NCI-H2171 (cell line): ENCODE measurements at regions not wholly inside any gene's neighbourhood (a gene's known extent, or its start where the extent isn't known, plus 50 kb on each side); places are given as distances from the start of the nearest gene placed in this dataset.
"Not testable (repeated sequence)": the region's sequence is repeated elsewhere in the genome, so short reads cannot be mapped to it uniquely, and the experiment has no call there.

Experiments used
- DNase-seq: peaks from one replicate; lab custom pipeline; 2025; lab: John Stamatoyannopoulos, UW

GRCh38 chr12:24363177-24363754, 413.8 kb upstream of the SOX5 start:
- DNase-seq: no peak

DNA sequence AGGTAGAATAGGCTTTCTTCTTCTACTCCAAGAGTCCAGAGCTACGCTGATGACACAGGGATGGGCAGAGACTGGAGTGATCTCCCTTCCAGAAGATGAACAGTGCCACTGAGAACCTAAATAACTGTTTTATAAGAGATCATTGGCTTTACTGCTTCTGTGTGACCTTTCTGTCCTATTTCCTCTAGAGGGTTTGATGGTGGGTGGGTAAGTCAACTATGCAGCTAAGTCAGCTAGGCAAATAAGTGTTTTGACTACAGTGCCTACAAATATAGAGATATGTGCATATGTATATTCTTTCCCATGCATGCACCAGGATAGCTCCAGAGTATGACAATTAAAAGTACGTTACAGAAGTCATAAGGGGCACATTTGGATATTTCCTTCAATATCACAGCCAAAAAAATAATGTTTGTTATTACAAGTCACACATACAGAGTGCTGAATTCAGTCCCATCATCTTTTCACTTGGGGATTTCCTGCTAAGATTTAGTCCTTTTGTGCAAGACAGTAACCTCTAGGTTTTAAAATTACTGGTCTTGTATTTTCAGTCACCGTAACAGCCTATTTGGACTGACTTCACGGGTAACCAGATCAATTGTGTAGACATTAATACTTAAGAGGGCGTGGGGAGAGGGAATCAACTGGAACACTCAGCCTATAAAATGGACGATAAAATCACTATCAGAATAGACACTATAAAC, 412.6 kb upstream of the SOX5 start:
- DNase-seq: no peak

DNA sequence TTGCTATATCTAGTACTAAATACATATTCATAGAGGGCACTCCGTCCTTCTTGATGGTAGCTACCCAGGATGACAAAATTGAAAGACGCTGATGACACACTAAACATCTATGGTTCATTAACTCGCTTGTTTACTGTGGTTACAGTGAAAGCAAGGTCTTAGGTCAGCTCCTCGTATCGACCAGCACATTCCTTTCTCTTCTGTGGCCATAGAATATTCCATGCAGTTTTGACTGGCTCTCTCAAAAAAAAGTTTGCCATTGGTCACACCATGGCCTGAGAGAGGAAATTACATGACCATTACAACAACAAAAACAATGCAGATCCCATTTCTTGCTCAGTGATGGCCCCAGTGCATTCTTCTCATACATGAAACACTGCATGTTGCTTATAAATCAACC, 411.4 kb upstream of the SOX5 start:
- no peak for DNase-seq

DNA sequence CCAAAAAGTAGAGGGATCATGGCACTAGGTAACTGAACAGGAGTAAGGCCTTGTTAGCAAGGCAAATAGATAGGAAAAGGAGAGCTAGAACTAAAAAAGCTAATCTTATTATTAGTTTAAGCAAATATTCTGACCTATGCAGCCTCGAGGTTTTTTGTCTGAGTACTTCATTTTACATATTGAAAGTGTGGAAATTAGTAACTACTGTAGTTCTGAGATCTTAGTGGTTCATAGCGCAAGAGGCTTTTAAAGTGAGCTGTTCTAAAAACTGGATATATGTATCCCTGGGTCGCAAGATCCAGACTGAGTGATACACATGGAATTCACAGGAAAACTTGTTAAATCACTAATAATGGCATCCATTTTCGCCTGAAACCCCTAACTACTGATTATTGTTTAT, 411.0 kb upstream of the SOX5 start:
- DNase-seq: no peak

GRCh38 chr12:24360057-24360456, 410.6 kb upstream of the SOX5 start:
- no peak for DNase-seq

- no peak for DNase-seq
Measured at GRCh38 chr12:24359418-24359817, 409.9 kb upstream of the SOX5 start.

GRCh38 chr12:24356240-24356804, 406.9 kb upstream of the SOX5 start:
- DNase-seq: no peak

DNA sequence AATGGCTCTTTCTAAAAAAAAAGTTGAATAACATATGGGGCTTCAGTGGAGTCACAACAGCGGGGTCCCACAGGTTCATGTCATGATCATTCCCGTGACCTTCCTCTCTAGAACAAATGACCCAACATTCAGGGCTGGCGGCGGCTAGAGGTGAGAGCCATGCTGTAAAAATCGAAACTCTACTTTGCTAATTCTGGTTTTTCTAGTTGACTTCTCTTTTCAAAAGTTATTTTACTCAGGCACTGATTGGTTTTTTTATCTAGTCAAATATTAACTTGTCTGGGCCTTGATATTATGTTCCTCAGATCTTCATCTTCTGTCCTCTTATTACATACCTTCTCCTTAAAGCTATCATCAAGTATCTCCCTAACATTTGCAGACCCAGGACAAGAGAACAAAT, 402.9 kb upstream of the SOX5 start:
- no peak for DNase-seq

GRCh38 chr12:24349051-24349799, 399.8 kb upstream of the SOX5 start:
- no peak for DNase-seq

GRCh38 chr12:24348180-24348579, 398.7 kb upstream of the SOX5 start:
- DNase-seq: not testable (repeated sequence)

- DNase-seq: no peak
Measured at GRCh38 chr12:24328261-24328660, 378.8 kb upstream of the SOX5 start.

GRCh38 chr12:24325331-24325730, 375.9 kb upstream of the SOX5 start:
- DNase-seq: no peak

GRCh38 chr12:24307716-24308335, 358.4 kb upstream of the SOX5 start:
- no peak for DNase-seq

DNA sequence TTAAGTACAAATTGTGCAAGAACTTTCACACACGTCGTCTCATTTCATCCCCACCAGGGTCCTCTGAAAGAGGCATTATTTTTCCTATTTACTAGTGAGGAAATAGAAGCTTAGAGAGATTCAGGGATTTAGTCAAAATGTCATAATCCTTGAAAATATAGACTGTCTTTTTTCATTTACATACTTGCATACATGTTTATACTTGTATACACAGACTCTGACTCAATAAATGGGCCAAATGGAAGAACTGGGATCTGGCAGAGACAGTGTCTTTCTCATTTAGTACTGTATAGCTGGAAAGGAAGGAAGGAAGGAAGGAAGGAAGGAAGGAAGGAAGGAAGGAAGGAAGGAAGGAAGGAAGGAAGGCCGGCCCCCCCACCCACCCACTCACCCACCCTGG, 357.7 kb upstream of the SOX5 start:
- DNase-seq: no peak

DNA sequence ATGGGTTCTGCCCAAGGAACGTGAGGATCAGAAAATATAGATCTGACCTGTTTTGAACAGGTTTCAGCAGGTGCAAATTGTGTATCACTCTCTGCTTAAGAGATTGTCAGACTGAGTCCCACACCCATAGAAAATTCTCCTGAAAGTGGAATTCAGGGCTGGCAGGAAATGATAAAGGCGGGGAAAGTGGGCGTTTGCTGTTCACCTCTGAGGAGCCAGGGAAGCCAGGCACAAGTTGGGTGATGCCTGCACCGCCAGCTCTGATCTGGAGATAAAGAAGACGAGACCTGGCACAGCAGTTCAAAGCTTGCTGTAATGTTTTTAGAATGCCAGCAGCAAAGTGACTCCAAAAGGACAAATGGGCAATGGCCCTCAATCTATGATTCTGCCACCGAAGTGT, 356.5 kb upstream of the SOX5 start:
- DNase-seq: no peak

DNA sequence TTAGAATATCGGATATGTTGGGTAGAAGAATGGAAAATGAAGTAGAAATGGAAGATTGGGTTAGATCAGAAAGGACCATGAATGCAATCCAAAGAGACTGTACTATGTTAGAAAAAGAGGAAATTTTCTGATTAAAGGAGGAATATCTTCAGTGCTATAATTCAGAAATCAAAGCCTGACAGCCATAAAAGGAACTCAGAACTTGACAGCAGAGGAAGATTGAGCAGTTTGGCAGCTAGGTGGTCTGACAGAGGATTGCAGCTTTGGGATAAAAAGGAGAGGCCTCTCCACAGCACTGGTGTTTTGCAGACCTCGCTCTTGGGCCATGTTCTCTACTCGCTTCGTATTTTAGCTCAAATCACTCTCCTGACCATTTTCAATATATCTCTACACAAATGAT, 354.8 kb upstream of the SOX5 start:
- no peak for DNase-seq

DNA sequence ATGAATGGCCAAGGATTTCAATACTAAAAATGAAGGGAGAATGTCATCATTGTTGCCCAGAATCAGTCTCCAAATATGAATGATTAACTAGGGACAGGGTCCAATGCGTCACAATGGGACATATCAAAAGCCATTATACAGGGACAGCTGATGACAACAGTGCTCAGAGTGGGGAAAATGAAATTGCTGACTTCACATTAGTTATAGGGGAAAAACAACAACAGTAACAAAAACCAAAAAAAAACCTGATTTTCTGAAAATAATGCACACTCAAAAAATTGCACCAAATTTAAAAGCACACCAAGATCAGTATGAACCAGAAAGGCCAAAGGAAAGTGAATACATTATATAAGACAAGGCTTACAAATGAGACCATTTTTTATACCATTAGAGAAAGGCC, 353.2 kb upstream of the SOX5 start:
- DNase-seq: no peak

DNA sequence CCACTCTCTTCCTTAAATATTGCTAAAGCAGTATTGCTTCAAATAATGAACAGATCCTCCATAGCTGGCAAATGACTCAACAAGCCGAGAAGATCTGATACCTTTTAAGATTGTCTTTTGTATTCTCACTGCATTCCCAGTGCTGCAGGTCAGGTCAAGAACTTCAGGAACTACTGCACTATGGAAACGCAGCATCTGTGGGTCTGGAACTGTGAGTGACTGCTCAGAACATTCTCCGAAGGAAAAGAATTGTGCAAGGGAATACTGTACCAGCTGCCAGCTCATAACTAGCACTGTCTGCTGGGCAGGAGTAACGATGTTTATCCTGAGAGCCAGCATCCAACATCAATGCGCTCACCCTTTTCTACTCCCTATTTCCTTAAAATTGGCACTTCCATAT, 348.0 kb upstream of the SOX5 start:
- DNase-seq: no peak

GRCh38 chr12:24293549-24293948, 344.1 kb upstream of the SOX5 start:
- DNase-seq: no peak

DNA sequence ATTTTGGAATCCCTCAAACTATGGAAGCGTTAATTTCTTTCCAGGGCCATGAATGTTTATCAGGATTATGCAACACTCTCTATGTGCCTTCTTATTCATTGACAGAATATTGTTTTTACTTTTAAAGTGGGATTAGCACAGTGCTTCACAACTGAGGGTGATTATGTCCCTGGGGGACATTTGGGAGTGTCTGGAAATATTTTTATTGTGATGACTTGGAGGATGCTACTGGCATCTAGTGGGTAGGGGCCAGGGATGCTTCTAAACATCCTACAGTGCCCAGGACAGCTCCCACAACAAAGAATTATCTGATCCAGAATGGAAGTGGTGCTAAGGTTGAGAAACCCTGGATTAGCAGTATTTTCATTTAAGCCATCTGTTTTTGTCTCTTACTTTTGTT, 338.5 kb upstream of the SOX5 start:
- DNase-seq: no peak

DNA sequence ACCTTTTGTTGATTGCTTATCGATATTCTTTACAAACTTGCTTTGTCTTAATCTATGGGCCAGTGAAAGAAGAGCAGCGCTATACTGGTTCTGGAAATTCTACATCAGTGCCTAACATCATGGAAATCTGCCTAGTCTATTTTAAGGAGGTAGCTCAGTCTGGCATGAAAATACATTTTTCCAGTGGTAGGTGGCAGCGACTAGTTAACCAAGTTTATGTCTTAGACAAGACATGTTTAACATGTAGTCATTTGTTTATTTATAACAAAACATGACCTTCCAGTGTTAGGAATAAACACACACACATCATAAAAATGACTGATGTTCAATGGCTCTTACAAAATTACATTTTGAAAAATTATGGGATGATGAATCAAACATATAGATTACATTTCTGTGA, 336.0 kb upstream of the SOX5 start:
- no peak for DNase-seq

DNA sequence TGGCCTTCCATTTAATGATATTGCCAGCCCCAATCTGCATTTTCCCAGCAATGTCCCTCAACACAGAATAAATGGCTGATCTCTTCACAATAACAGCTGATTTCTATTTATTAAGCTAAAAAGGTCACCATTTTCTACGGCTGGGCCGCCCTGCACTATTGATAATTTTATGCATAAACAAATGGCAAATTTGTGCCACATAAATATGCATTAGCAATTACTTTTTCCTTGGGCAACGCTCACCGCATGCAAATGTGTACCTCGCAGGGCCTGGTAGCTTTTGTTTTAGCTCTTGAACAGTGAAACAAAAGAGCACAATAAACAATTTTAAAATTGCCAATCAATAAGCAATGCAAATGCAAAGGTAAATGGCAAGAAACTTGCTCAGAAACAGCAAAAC, 331.9 kb upstream of the SOX5 start:
- no peak for DNase-seq
